H1 (cell line): ENCODE measurements at regions not wholly inside any gene's neighbourhood (a gene's known extent, or its start where the extent isn't known, plus 50 kb on each side); places are given as distances from the start of the nearest gene placed in this dataset.

ENCODE experiments used
- CHD2 ChIP-seq: IDR thresholded peaks from 2 replicates; pipeline ENCODE4 v1.6.1; 2012; ENCODE audit warnings: low read length, improper control_type of control experiment
- RNF2 ChIP-seq: fragments of 200-900, 300-1000 bp; sonication (generic); IDR thresholded peaks from 2 replicates; pipeline ENCODE4 v1.7.1; 2016; ENCODE audit warnings: borderline replicate concordance, low read depth, mild to moderate bottlenecking, antibody characterized with exemption, low read length; ENCODE audit not compliant: poor library complexity, severe bottlenecking; ENCODE audit errors: missing control alignments

GRCh38 chr15:85854345-85855097 lies 59.8 kb upstream of the KLHL25 start (continued):
- TF ChIP-seq RNF2 (no peak), CHD2 (no peak)
